Tibial nerve (tissue), 4 donors: ENCODE measurements at regions not wholly inside any gene's neighbourhood (a gene's known extent, or its start where the extent isn't known, plus 50 kb on each side); places are given as distances from the start of the nearest gene placed in this dataset.

Experiments
- EP300 ChIP-seq, 2 donors: sonication (generic); formaldehyde crosslinking; IDR thresholded peaks; one replicate each; pipeline ENCODE4 v1.6.1; 2017; ENCODE audit warnings: antibody characterized with exemption in 2 of 2, mild to moderate bottlenecking in 1 of 2
- TF ChIP-seq, protein P1 (sequence below), 5 experiments: fragments of 200-600 bp in 3 of 5; fragments of 450-650 bp in 2 of 5; sonication (generic) in 3 of 5; IDR thresholded peaks; one replicate each; pipeline ENCODE4 v1.5.1; 2016 to 2019; ENCODE audit warnings: antibody characterized with exemption in 5 of 5, mild to moderate bottlenecking in 3 of 5, moderate library complexity in 2 of 5

DNA sequence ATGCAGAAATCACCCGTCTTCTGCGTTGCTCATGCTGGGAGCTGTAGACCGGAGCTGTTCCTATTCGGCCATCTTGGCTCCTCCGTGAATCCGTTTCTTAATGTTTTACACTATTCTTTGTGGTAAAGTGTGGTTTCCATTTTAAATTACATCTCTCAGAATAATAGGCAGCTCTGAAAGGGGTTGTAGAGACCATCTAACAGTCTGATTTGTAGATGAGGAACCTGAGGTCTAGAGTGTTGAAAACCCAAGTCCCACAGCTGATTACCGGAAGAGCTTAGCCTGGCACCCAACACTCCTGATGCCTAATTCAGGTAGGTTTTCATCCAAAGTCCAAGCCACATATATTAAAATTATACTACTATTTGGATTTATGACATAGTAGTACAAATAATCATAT is 144.0 kb downstream of the LEPR start:
- TF ChIP-seq, protein P1, sequence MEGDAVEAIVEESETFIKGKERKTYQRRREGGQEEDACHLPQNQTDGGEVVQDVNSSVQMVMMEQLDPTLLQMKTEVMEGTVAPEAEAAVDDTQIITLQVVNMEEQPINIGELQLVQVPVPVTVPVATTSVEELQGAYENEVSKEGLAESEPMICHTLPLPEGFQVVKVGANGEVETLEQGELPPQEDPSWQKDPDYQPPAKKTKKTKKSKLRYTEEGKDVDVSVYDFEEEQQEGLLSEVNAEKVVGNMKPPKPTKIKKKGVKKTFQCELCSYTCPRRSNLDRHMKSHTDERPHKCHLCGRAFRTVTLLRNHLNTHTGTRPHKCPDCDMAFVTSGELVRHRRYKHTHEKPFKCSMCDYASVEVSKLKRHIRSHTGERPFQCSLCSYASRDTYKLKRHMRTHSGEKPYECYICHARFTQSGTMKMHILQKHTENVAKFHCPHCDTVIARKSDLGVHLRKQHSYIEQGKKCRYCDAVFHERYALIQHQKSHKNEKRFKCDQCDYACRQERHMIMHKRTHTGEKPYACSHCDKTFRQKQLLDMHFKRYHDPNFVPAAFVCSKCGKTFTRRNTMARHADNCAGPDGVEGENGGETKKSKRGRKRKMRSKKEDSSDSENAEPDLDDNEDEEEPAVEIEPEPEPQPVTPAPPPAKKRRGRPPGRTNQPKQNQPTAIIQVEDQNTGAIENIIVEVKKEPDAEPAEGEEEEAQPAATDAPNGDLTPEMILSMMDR (IDR thresholded peaks at IDR 0.05) = no peak
- no peak for TF ChIP-seq EP300 (IDR thresholded peaks at IDR 0.05)
